Endothelial cell (in vitro differentiated cells): ENCODE measurements at regions not wholly inside any gene's neighbourhood (a gene's known extent, or its start where the extent isn't known, plus 50 kb on each side); places are given as distances from the start of the nearest gene placed in this dataset.

Experiments
- DNase-seq: peaks from one replicate; pipeline ENCODE4 v3.0.0; 2021; ENCODE audit warnings: low spot score
- H3K27ac Mint-ChIP-seq: one replicate; pipeline ENCODE4 v1.8.0; 2021; ENCODE audit warnings: mixed read lengths, inconsistent platforms; ENCODE audit not compliant: unreplicated experiment
- H3K27me3 Mint-ChIP-seq: one replicate; pipeline ENCODE4 v1.8.0; 2021; ENCODE audit warnings: mild to moderate bottlenecking, moderate library complexity, mixed read lengths, inconsistent platforms; ENCODE audit not compliant: unreplicated experiment
- H3K36me3 Mint-ChIP-seq: one replicate; pipeline ENCODE4 v1.8.0; 2021; ENCODE audit warnings: mild to moderate bottlenecking, low read depth, mixed read lengths, inconsistent platforms; ENCODE audit not compliant: unreplicated experiment
- H3K4me1 Mint-ChIP-seq: one replicate; pipeline ENCODE4 v1.8.0; 2021; ENCODE audit warnings: mild to moderate bottlenecking, mixed read lengths, inconsistent platforms; ENCODE audit not compliant: unreplicated experiment
- H3K4me3 Mint-ChIP-seq: one replicate; pipeline ENCODE4 v1.8.0; 2021; ENCODE audit warnings: mild to moderate bottlenecking, mixed read lengths, inconsistent platforms; ENCODE audit not compliant: unreplicated experiment
- H3K9me3 Mint-ChIP-seq: one replicate; pipeline ENCODE4 v1.8.0; 2021; ENCODE audit warnings: mixed read lengths, inconsistent platforms; ENCODE audit not compliant: unreplicated experiment
- CTCF ChIP-seq: fragments of 200-600 bp; sonication (generic); IDR thresholded peaks from one replicate; pipeline ENCODE4 v1.5.0; 2021; ENCODE audit warnings: antibody characterized with exemption; ENCODE audit not compliant: unreplicated experiment

- no peaks in the 10 kb centered on the region for H3K9me3 Mint-ChIP-seq
- H3K4me3 Mint-ChIP-seq: no peak overlapping the region
- no peaks in the 10 kb centered on the region for H3K36me3 Mint-ChIP-seq
- DNase-seq: no peak
- H3K4me1 Mint-ChIP-seq: peaks cover 4% of the 10 kb centered on the region
- no peak for TF ChIP-seq CTCF
- H3K27me3 Mint-ChIP-seq: no peaks in the 10 kb centered on the region
- H3K27ac Mint-ChIP-seq: no peak overlapping the region
Observed at GRCh38 chr5:93120771-93121170, 460.2 kb downstream of the NR2F1-AS1 start.

GRCh38 chr5:93120051-93120450 is 461.0 kb downstream of the NR2F1-AS1 start:
- H3K9me3 Mint-ChIP-seq: no peaks in the 10 kb centered on the region
- H3K36me3 Mint-ChIP-seq: no peaks in the 10 kb centered on the region
- H3K27ac Mint-ChIP-seq: no peak overlapping the region
- peaks cover 4% of the 10 kb centered on the region for H3K4me1 Mint-ChIP-seq
- no peak for TF ChIP-seq CTCF
- no peak overlapping the region for H3K4me3 Mint-ChIP-seq
- no peaks in the 10 kb centered on the region for H3K27me3 Mint-ChIP-seq
- no peak for DNase-seq

- no peak for DNase-seq
- no peak for TF ChIP-seq CTCF
- H3K4me3 Mint-ChIP-seq: no peak overlapping the region
- H3K27ac Mint-ChIP-seq: no peak overlapping the region
- no peaks in the 10 kb centered on the region for H3K27me3 Mint-ChIP-seq
- H3K4me1 Mint-ChIP-seq: peaks cover 4% of the 10 kb centered on the region
- no peaks in the 10 kb centered on the region for H3K9me3 Mint-ChIP-seq
- H3K36me3 Mint-ChIP-seq: no peaks in the 10 kb centered on the region
Observed at GRCh38 chr5:93117751-93118531, 463.1 kb downstream of the NR2F1-AS1 start.

GRCh38 chr5:93107805-93108520 is 473.1 kb downstream of the NR2F1-AS1 start:
- Mint-ChIP-seq H3K36me3 (no peaks in the 10 kb centered on the region), H3K27me3 (no peaks in the 10 kb centered on the region), H3K4me3 (no peak overlapping the region), H3K4me1 (no peaks in the 10 kb centered on the region), H3K27ac (no peak overlapping the region), H3K9me3 (no peaks in the 10 kb centered on the region)
- no peak for DNase-seq
- TF ChIP-seq CTCF: no peak

GRCh38 chr5:93107141-93107540 is 473.9 kb downstream of the NR2F1-AS1 start:
- H3K4me3 Mint-ChIP-seq: no peak overlapping the region
- DNase-seq: no peak
- no peak overlapping the region for H3K27ac Mint-ChIP-seq
- TF ChIP-seq CTCF: no peak
- H3K4me1 Mint-ChIP-seq: no peaks in the 10 kb centered on the region
- H3K27me3 Mint-ChIP-seq: no peaks in the 10 kb centered on the region
- H3K9me3 Mint-ChIP-seq: no peaks in the 10 kb centered on the region
- no peaks in the 10 kb centered on the region for H3K36me3 Mint-ChIP-seq
